Stimulated activated memory B cell treated with anti-CD40 and anti-IgM and Interleukin-4, amounts not matched to agents 10 μg/mL and 1 μg/mL and 100 μg/mL, for 72 hours (primary cell): ENCODE measurements at regions not wholly inside any gene's neighbourhood (a gene's known extent, or its start where the extent isn't known, plus 50 kb on each side); places are given as distances from the start of the nearest gene placed in this dataset.

Source experiments
- ATAC-seq: fragments of 150-1000 bp; cut with Tn5 transposase; 2 replicates; pipeline ENCODE4 v1.10.0; 2021
- H3K27ac Mint-ChIP-seq: one replicate; pipeline ENCODE4 v1.8.0; 2022; ENCODE audit warnings: mild to moderate bottlenecking, mixed read lengths
- H3K27me3 Mint-ChIP-seq: one replicate; pipeline ENCODE4 v1.8.0; 2022; ENCODE audit warnings: mixed read lengths
- H3K36me3 Mint-ChIP-seq: one replicate; pipeline ENCODE4 v1.8.0; 2022; ENCODE audit warnings: mixed read lengths
- H3K4me1 Mint-ChIP-seq: one replicate; pipeline ENCODE4 v1.8.0; 2022; ENCODE audit warnings: mixed read lengths
- H3K4me3 Mint-ChIP-seq: one replicate; pipeline ENCODE4 v1.8.0; 2022; ENCODE audit warnings: mild to moderate bottlenecking, moderate library complexity, mixed read lengths
- H3K9me3 Mint-ChIP-seq: one replicate; pipeline ENCODE4 v1.8.0; 2022; ENCODE audit warnings: mixed read lengths

- H3K9me3 Mint-ChIP-seq = peaks cover 12% of the 10 kb centered on the region
- no peak overlapping the region for H3K4me3 Mint-ChIP-seq
- H3K36me3 Mint-ChIP-seq = no peaks in the 10 kb centered on the region
- H3K27me3 Mint-ChIP-seq = no peaks in the 10 kb centered on the region
- ATAC-seq = no peak
- no peaks in the 10 kb centered on the region for H3K4me1 Mint-ChIP-seq
- H3K27ac Mint-ChIP-seq = no peak overlapping the region
Measured at GRCh38 chr14:33871394-33871793, 79.5 kb downstream of the EGLN3 start.

GRCh38 chr14:33866425-33867088 lies 84.3 kb downstream of the EGLN3 start:
- no peak for ATAC-seq
- Mint-ChIP-seq H3K9me3 (no peaks in the 10 kb centered on the region), H3K27me3 (no peaks in the 10 kb centered on the region), H3K4me1 (no peaks in the 10 kb centered on the region), H3K4me3 (no peak overlapping the region), H3K36me3 (no peaks in the 10 kb centered on the region), H3K27ac (no peak overlapping the region)

- ATAC-seq = no peak
- H3K4me3 Mint-ChIP-seq = no peak overlapping the region
- H3K36me3 Mint-ChIP-seq = no peaks in the 10 kb centered on the region
Measured at GRCh38 chr14:33862261-33862802, 88.5 kb downstream of the EGLN3 start.

GRCh38 chr14:33859306-33859705 lies 91.6 kb downstream of the EGLN3 start:
- H3K4me3 Mint-ChIP-seq = no peak overlapping the region
- no peak for ATAC-seq
- H3K27me3 Mint-ChIP-seq = no peaks in the 10 kb centered on the region
- no peaks in the 10 kb centered on the region for H3K4me1 Mint-ChIP-seq
- H3K9me3 Mint-ChIP-seq = no peaks in the 10 kb centered on the region
- H3K27ac Mint-ChIP-seq = no peak overlapping the region
- H3K36me3 Mint-ChIP-seq = no peaks in the 10 kb centered on the region

More at GRCh38 chr14:33862261-33862802, 88.5 kb downstream of the EGLN3 start:
- Mint-ChIP-seq H3K4me1 (no peaks in the 10 kb centered on the region), H3K9me3 (no peaks in the 10 kb centered on the region), H3K27ac (no peak overlapping the region), H3K27me3 (no peaks in the 10 kb centered on the region)

GRCh38 chr14:33857650-33858049 lies 93.2 kb downstream of the EGLN3 start:
- Mint-ChIP-seq H3K4me3 (no peak overlapping the region), H3K9me3 (no peaks in the 10 kb centered on the region), H3K27ac (no peak overlapping the region), H3K4me1 (no peaks in the 10 kb centered on the region), H3K27me3 (no peaks in the 10 kb centered on the region), H3K36me3 (no peaks in the 10 kb centered on the region)
- peak; percentile 49 for ATAC-seq

GRCh38 chr14:33855672-33856071 lies 95.2 kb downstream of the EGLN3 start:
- ATAC-seq = no peak
- no peaks in the 10 kb centered on the region for H3K4me1 Mint-ChIP-seq
- no peak overlapping the region for H3K27ac Mint-ChIP-seq
- H3K36me3 Mint-ChIP-seq = no peaks in the 10 kb centered on the region
- no peaks in the 10 kb centered on the region for H3K27me3 Mint-ChIP-seq
- H3K9me3 Mint-ChIP-seq = no peaks in the 10 kb centered on the region
- H3K4me3 Mint-ChIP-seq = no peak overlapping the region
